ENCODE measurements at regions not wholly inside any gene's neighbourhood (a gene's known extent, or its start where the extent isn't known, plus 50 kb on each side); places are given as distances from the start of the nearest gene placed in this dataset.

DNA sequence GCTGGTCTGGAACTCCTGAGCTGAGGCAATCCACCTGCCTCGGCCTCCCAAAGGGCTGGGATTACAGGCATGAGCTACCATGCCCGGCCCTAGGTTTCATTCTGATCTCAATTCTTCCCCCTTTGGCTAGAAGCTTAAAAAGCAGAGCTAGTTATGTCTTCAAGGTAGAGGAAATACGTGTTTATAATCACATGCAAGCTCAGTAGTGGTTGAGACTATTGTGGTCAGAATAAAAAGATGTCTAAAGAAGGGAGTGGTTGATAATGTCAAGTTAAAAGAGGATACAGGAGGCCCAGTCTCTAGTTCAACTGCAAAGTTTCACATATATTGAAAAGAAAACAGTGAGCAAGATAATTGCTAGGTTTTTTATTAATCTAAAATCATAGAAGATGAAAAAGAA is 807.8 kb upstream of the ACVR2A start:
- TF ChIP-seq, protein P1, sequence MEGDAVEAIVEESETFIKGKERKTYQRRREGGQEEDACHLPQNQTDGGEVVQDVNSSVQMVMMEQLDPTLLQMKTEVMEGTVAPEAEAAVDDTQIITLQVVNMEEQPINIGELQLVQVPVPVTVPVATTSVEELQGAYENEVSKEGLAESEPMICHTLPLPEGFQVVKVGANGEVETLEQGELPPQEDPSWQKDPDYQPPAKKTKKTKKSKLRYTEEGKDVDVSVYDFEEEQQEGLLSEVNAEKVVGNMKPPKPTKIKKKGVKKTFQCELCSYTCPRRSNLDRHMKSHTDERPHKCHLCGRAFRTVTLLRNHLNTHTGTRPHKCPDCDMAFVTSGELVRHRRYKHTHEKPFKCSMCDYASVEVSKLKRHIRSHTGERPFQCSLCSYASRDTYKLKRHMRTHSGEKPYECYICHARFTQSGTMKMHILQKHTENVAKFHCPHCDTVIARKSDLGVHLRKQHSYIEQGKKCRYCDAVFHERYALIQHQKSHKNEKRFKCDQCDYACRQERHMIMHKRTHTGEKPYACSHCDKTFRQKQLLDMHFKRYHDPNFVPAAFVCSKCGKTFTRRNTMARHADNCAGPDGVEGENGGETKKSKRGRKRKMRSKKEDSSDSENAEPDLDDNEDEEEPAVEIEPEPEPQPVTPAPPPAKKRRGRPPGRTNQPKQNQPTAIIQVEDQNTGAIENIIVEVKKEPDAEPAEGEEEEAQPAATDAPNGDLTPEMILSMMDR (conservative IDR thresholded peaks at IDR 0.05; ENCODE audit: low read depth, low read length) = no peak
- TF ChIP-seq EZH2 (IDR thresholded peaks at IDR 0.05; ENCODE audit: borderline replicate concordance, low read depth, low read length, poor library complexity, severe bottlenecking) = no peak
